Thymus (tissue), 11 donors: ENCODE measurements at regions not wholly inside any gene's neighbourhood (a gene's known extent, or its start where the extent isn't known, plus 50 kb on each side); places are given as distances from the start of the nearest gene placed in this dataset.
"Not testable (repeated sequence)": the region's sequence is repeated elsewhere in the genome, so short reads cannot be mapped to it uniquely, and the experiment has no call there.

Source experiments
- DNase-seq, 9 donors: peaks; one replicate each; pipeline ENCODE4 v3.0.0-alpha.2; 2013; ENCODE audit warnings: low spot score in 9 of 9, low read depth in 6 of 9, missing footprints in 1 of 9
- H3K27ac ChIP-seq, 2 donors: one replicate each; pipeline ENCODE4 v1.5.1; 2013; ENCODE audit warnings: control low read depth in 1 of 2, low read depth in 1 of 2, low read length in 1 of 2, mild to moderate bottlenecking in 1 of 2, moderate library complexity in 1 of 2
- H3K27me3 ChIP-seq, 2 donors: one replicate each; pipeline ENCODE4 v1.5.1; 2013; ENCODE audit warnings: low read length in 1 of 2; ENCODE audit not compliant: control insufficient read depth in 2 of 2, insufficient read depth in 1 of 2
- H3K36me3 ChIP-seq, 2 donors: one replicate each; pipeline ENCODE4 v1.5.1; 2013; ENCODE audit warnings: low read length in 1 of 2, mild to moderate bottlenecking in 1 of 2, moderate library complexity in 1 of 2; ENCODE audit not compliant: control insufficient read depth in 2 of 2, insufficient read depth in 2 of 2
- H3K4me1 ChIP-seq, 2 donors: one replicate each; pipeline ENCODE4 v1.5.1; 2013; ENCODE audit warnings: low read length in 2 of 2; ENCODE audit not compliant: control insufficient read depth in 2 of 2, insufficient read depth in 2 of 2
- H3K4me3 ChIP-seq, 2 donors: one replicate each; pipeline ENCODE4 v1.5.1; 2013; ENCODE audit warnings: low read length in 2 of 2, control low read depth in 1 of 2, mild to moderate bottlenecking in 1 of 2
- H3K9me3 ChIP-seq, 2 donors: one replicate each; pipeline ENCODE4 v1.5.1; 2013; ENCODE audit warnings: low read length in 1 of 2, mild to moderate bottlenecking in 1 of 2; ENCODE audit not compliant: control insufficient read depth in 2 of 2, insufficient read depth in 1 of 2
- WGBS: extraction: QIAGEN DNeasy Blood & Tissue Kit; methylation state at CpG from one replicate; pipeline ENCODE4 v1.1.7; 2013; 5-methylcytosine and 5-hydroxymethylcytosine counted together
- donor health status: healthy.

GRCh38 chr12:27133022-27133590 lies 50.7 kb upstream of the C12orf71 start:
- H3K27ac ChIP-seq: no peak overlapping the region
- H3K27me3 ChIP-seq: no peaks in the 10 kb centered on the region
- WGBS: 96% methylated on average over 1 of the region's 1 CpG
- H3K4me1 ChIP-seq: peaks cover 0 to 3% of the 10 kb centered on the region in 2 donors
- DNase-seq: no peak
- no peaks in the 10 kb centered on the region for H3K36me3 ChIP-seq
- no peaks in the 10 kb centered on the region for H3K9me3 ChIP-seq
- H3K4me3 ChIP-seq: no peak overlapping the region

GRCh38 chr12:27140478-27140969 lies 58.1 kb upstream of the C12orf71 start:
- WGBS: 99% methylated on average over 2 of the region's 2 CpGs
- Histone ChIP-seq H3K27ac (no peak overlapping the region), H3K36me3 (no peaks in the 10 kb centered on the region), H3K4me3 (no peak overlapping the region), H3K9me3 (no peaks in the 10 kb centered on the region), H3K27me3 (no peaks in the 10 kb centered on the region), H3K4me1 (peaks cover 0 to 2% of the 10 kb centered on the region in 2 donors)
- no peak for DNase-seq

- H3K4me3 ChIP-seq: no peak overlapping the region
- peaks cover 0 to 2% of the 10 kb centered on the region in 2 donors for H3K4me1 ChIP-seq
- peak in 6 of 9 donors; percentile 42 to 72 (median 48) for DNase-seq
- no peaks in the 10 kb centered on the region for H3K36me3 ChIP-seq
- no peaks in the 10 kb centered on the region for H3K9me3 ChIP-seq
- no peaks in the 10 kb centered on the region for H3K27me3 ChIP-seq
- 41% methylated on average over 3 of the region's 3 CpGs for WGBS
- no peak overlapping the region for H3K27ac ChIP-seq
Observed at GRCh38 chr12:27142101-27142721, 59.8 kb upstream of the C12orf71 start.

- DNase-seq: no peak
- no peak overlapping the region for H3K4me3 ChIP-seq
- H3K4me1 ChIP-seq: peaks cover 0 to 2% of the 10 kb centered on the region in 2 donors
- no peaks in the 10 kb centered on the region for H3K36me3 ChIP-seq
- no peak overlapping the region for H3K27ac ChIP-seq
- H3K9me3 ChIP-seq: no peaks in the 10 kb centered on the region
- 68% methylated on average over 7 of the region's 7 CpGs for WGBS
- H3K27me3 ChIP-seq: no peaks in the 10 kb centered on the region
Observed at GRCh38 chr12:27143256-27144069, 61.1 kb upstream of the C12orf71 start.

GRCh38 chr12:27145725-27146124 lies 63.3 kb upstream of the C12orf71 start:
- DNase-seq, H3K27me3 ChIP-seq, H3K9me3 ChIP-seq, H3K4me3 ChIP-seq, H3K4me1 ChIP-seq, H3K36me3 ChIP-seq, H3K27ac ChIP-seq: not testable (repeated sequence)
- WGBS: 3% methylated on average over 1 of the region's 1 CpG

GRCh38 chr12:27148373-27148772 lies 66.0 kb upstream of the C12orf71 start:
- no peaks in the 10 kb centered on the region for H3K36me3 ChIP-seq
- peaks cover 0 to 7% of the 10 kb centered on the region in 2 donors for H3K4me1 ChIP-seq
- no peak overlapping the region for H3K4me3 ChIP-seq
- no peak overlapping the region for H3K27ac ChIP-seq
- no peaks in the 10 kb centered on the region for H3K27me3 ChIP-seq
- DNase-seq: no peak
- no peaks in the 10 kb centered on the region for H3K9me3 ChIP-seq

- H3K36me3 ChIP-seq: no peaks in the 10 kb centered on the region
- WGBS: 53% methylated on average over 2 of the region's 2 CpGs
- no peak overlapping the region for H3K27ac ChIP-seq
- H3K27me3 ChIP-seq: no peaks in the 10 kb centered on the region
- H3K9me3 ChIP-seq: no peaks in the 10 kb centered on the region
- no peak for DNase-seq
- no peak overlapping the region for H3K4me3 ChIP-seq
- peaks cover 0 to 6% of the 10 kb centered on the region in 2 donors for H3K4me1 ChIP-seq
Observed at GRCh38 chr12:27148791-27149190, 66.4 kb upstream of the C12orf71 start.

GRCh38 chr12:27151479-27151878 lies 69.1 kb upstream of the C12orf71 start:
- DNase-seq: no peak
- Histone ChIP-seq H3K9me3 (no peaks in the 10 kb centered on the region), H3K36me3 (no peaks in the 10 kb centered on the region), H3K27ac (no peak overlapping the region), H3K27me3 (no peaks in the 10 kb centered on the region), H3K4me1 (peaks cover 0 to 6% of the 10 kb centered on the region in 2 donors), H3K4me3 (no peak overlapping the region)
- WGBS: 16% methylated on average over 3 of the region's 3 CpGs

GRCh38 chr12:27158297-27158696 lies 75.9 kb upstream of the C12orf71 start:
- H3K27me3 ChIP-seq: no peaks in the 10 kb centered on the region
- no peak for DNase-seq
- H3K9me3 ChIP-seq: no peaks in the 10 kb centered on the region
- no peaks in the 10 kb centered on the region for H3K36me3 ChIP-seq
- peaks cover 0 to 4% of the 10 kb centered on the region in 2 donors for H3K4me1 ChIP-seq
- H3K4me3 ChIP-seq: no peak overlapping the region
- 90% methylated on average over 6 of the region's 6 CpGs for WGBS
- H3K27ac ChIP-seq: no peak overlapping the region
